Smooth muscle cell (in vitro differentiated cells): ENCODE measurements at regions not wholly inside any gene's neighbourhood (a gene's known extent, or its start where the extent isn't known, plus 50 kb on each side); places are given as distances from the start of the nearest gene placed in this dataset.

ENCODE experiments used
- DNase-seq: peaks from one replicate; lab custom pipeline; 2025; ENCODE audit not compliant: unreplicated experiment; lab: John Stamatoyannopoulos, UW
- H2AFZ ChIP-seq: fragments of 200-600 bp; sonication (generic); 2 replicates; pipeline ENCODE4 v1.6.0; 2016; ENCODE audit warnings: antibody characterized with exemption, low read depth, mild to moderate bottlenecking
- H3F3A ChIP-seq: fragments of 200-600 bp; sonication (generic); 2 replicates; pipeline ENCODE4 v1.6.0; 2017; ENCODE audit warnings: antibody characterized with exemption, low read depth
- H3K27ac ChIP-seq: fragments of 200-600 bp; sonication (generic); 2 replicates; pipeline ENCODE4 v1.5.1; 2016; ENCODE audit warnings: low read depth, mild to moderate bottlenecking
- H3K27me3 ChIP-seq: fragments of 200-600 bp; sonication (generic); 2 replicates; pipeline ENCODE4 v1.6.1; 2016; ENCODE audit warnings: low read depth, mild to moderate bottlenecking
- H3K36me3 ChIP-seq: fragments of 200-600 bp; sonication (generic); 2 replicates; pipeline ENCODE4 v1.5.1; 2016; ENCODE audit warnings: low read depth
- H3K4me1 ChIP-seq: fragments of 200-600 bp; sonication (generic); 2 replicates; pipeline ENCODE4 v1.5.1; 2016; ENCODE audit warnings: low read depth
- H3K4me2 ChIP-seq: fragments of 200-600 bp; sonication (generic); 2 replicates; pipeline ENCODE4 v1.6.0; 2016; ENCODE audit warnings: mild to moderate bottlenecking
- H3K4me3 ChIP-seq: fragments of 200-600 bp; sonication (generic); 2 replicates; pipeline ENCODE4 v1.5.1; 2016; ENCODE audit warnings: mild to moderate bottlenecking
- H3K79me2 ChIP-seq: fragments of 200-600 bp; sonication (generic); 2 replicates; pipeline ENCODE4 v1.6.0; 2016; ENCODE audit warnings: low read depth, mild to moderate bottlenecking
- H3K9ac ChIP-seq: fragments of 200-600 bp; sonication (generic); 2 replicates; pipeline ENCODE4 v1.6.0; 2016; ENCODE audit warnings: low read depth
- H3K9me3 ChIP-seq: fragments of 200-600 bp; sonication (generic); replicated peaks from 2 replicates; pipeline ENCODE4 v1.5.1; 2016; ENCODE audit warnings: low read depth
- H4K20me1 ChIP-seq: fragments of 200-600 bp; sonication (generic); 2 replicates; pipeline ENCODE4 v1.6.0; 2016; ENCODE audit warnings: low read depth
- CTCF ChIP-seq: fragments of 200-600 bp; sonication (generic); IDR thresholded peaks from 2 replicates; pipeline ENCODE4 v1.5.1; 2017; ENCODE audit warnings: borderline replicate concordance, mild to moderate bottlenecking, antibody characterized with exemption; ENCODE audit not compliant: insufficient read depth, poor library complexity, severe bottlenecking
- WGBS: methylation state at CpG from one replicate; pipeline ENCODE4 v1.1.7; 2016; ENCODE audit warnings: low lambda C conversion rate; 5-methylcytosine and 5-hydroxymethylcytosine counted together

GRCh38 chrX:148229801-148230303 is 248.7 kb downstream of the FMR1NB start:
- no peaks in the 10 kb centered on the region for H3K79me2 ChIP-seq

GRCh38 chrX:148259990-148260389 is 240.4 kb upstream of the AFF2 start:
- Histone ChIP-seq H3K9me3 (no peaks in the 10 kb centered on the region), H3K4me3 (no peak overlapping the region), H3K27me3 (no peaks in the 10 kb centered on the region), H3K4me2 (no peak overlapping the region), H3F3A (no peaks in the 10 kb centered on the region), H3K27ac (no peak overlapping the region), H2AFZ (no peak overlapping the region), H3K4me1 (no peaks in the 10 kb centered on the region), H4K20me1 (no peaks in the 10 kb centered on the region), H3K9ac (no peak overlapping the region), H3K79me2 (no peaks in the 10 kb centered on the region), H3K36me3 (no peaks in the 10 kb centered on the region)
- TF ChIP-seq CTCF: no peak
- DNase-seq: no peak
- 69% methylated on average over 4 of the region's 4 CpGs for WGBS

More at GRCh38 chrX:148229801-148230303, 248.7 kb downstream of the FMR1NB start:
- DNase-seq: no peak
- Histone ChIP-seq H2AFZ (no peak overlapping the region), H3F3A (no peaks in the 10 kb centered on the region), H4K20me1 (no peaks in the 10 kb centered on the region), H3K4me1 (no peaks in the 10 kb centered on the region), H3K27ac (no peak overlapping the region), H3K9ac (no peak overlapping the region), H3K36me3 (no peaks in the 10 kb centered on the region), H3K4me2 (no peak overlapping the region), H3K9me3 (no peaks in the 10 kb centered on the region), H3K27me3 (no peaks in the 10 kb centered on the region), H3K4me3 (no peak overlapping the region)
- no peak for TF ChIP-seq CTCF
- 53% methylated on average over 1 of the region's 1 CpG for WGBS

- no peaks in the 10 kb centered on the region for H3F3A ChIP-seq
- no peak overlapping the region for H3K4me3 ChIP-seq
- no peak overlapping the region for H2AFZ ChIP-seq
- peaks cover 4% of the 10 kb centered on the region for H3K9me3 ChIP-seq
- no peak for DNase-seq
- no peaks in the 10 kb centered on the region for H4K20me1 ChIP-seq
- H3K36me3 ChIP-seq: no peaks in the 10 kb centered on the region
- no peak overlapping the region for H3K4me2 ChIP-seq
- no peak for TF ChIP-seq CTCF
- no peak overlapping the region for H3K27ac ChIP-seq
- H3K79me2 ChIP-seq: no peaks in the 10 kb centered on the region
- no peaks in the 10 kb centered on the region for H3K4me1 ChIP-seq
- no peaks in the 10 kb centered on the region for H3K27me3 ChIP-seq
- no peak overlapping the region for H3K9ac ChIP-seq
Measured at GRCh38 chrX:148265829-148266228, 234.6 kb upstream of the AFF2 start.

- H3K27ac ChIP-seq: no peak overlapping the region
- no peak for DNase-seq
- peaks cover 4% of the 10 kb centered on the region for H3K9me3 ChIP-seq
- H3F3A ChIP-seq: no peaks in the 10 kb centered on the region
- H2AFZ ChIP-seq: no peak overlapping the region
- H3K4me1 ChIP-seq: no peaks in the 10 kb centered on the region
- no peak overlapping the region for H3K4me3 ChIP-seq
- no peaks in the 10 kb centered on the region for H3K79me2 ChIP-seq
- no peaks in the 10 kb centered on the region for H4K20me1 ChIP-seq
- H3K9ac ChIP-seq: no peak overlapping the region
- H3K27me3 ChIP-seq: no peaks in the 10 kb centered on the region
- no peak for TF ChIP-seq CTCF
- H3K4me2 ChIP-seq: no peak overlapping the region
- WGBS: 88% methylated on average over 1 of the region's 1 CpG
- H3K36me3 ChIP-seq: no peaks in the 10 kb centered on the region
Measured at GRCh38 chrX:148268673-148269072, 231.7 kb upstream of the AFF2 start.
